ENCODE measurements at regions not wholly inside any gene's neighbourhood (a gene's known extent, or its start where the extent isn't known, plus 50 kb on each side); places are given as distances from the start of the nearest gene placed in this dataset.

- no peak for DNase-seq (ENCODE audit: low spot score)
Observed at GRCh38 chr13:109516186-109516585, 270.2 kb downstream of the IRS2 start.

GRCh38 chr13:109510013-109510412 is 276.4 kb downstream of the IRS2 start:
- no peak for DNase-seq (ENCODE audit: low spot score)

- no peak for DNase-seq (ENCODE audit: low spot score)
Observed at GRCh38 chr13:109509154-109509900, 277.1 kb downstream of the IRS2 start.

- no peak for DNase-seq (ENCODE audit: low spot score)
Observed at GRCh38 chr13:109500146-109500773, 286.1 kb downstream of the IRS2 start.

GRCh38 chr13:109497917-109498316 is 288.5 kb downstream of the IRS2 start:
- no peak for DNase-seq (ENCODE audit: low spot score)

- no peak for DNase-seq (ENCODE audit: low spot score)
Observed at GRCh38 chr13:109496216-109496615, 290.2 kb downstream of the IRS2 start.

GRCh38 chr13:109494925-109495369 is 291.4 kb downstream of the IRS2 start:
- no peak for DNase-seq (ENCODE audit: low spot score)

- no peak for DNase-seq (ENCODE audit: low spot score)
Observed at GRCh38 chr13:109485136-109485794, 301.1 kb downstream of the IRS2 start.

GRCh38 chr13:109483284-109483683 is 303.1 kb downstream of the IRS2 start:
- DNase-seq (ENCODE audit: low spot score), result no peak

- no peak for DNase-seq (ENCODE audit: low spot score)
Observed at GRCh38 chr13:109481040-109481439, 305.3 kb downstream of the IRS2 start.

GRCh38 chr13:109480011-109480955 is 306.1 kb downstream of the IRS2 start:
- no peak for DNase-seq (ENCODE audit: low spot score)

- DNase-seq (ENCODE audit: low spot score), result no peak
Observed at GRCh38 chr13:109479534-109479933, 306.8 kb downstream of the IRS2 start.

- DNase-seq (ENCODE audit: low spot score), result no peak
Observed at GRCh38 chr13:109476001-109476400, 310.4 kb downstream of the IRS2 start.

GRCh38 chr13:109468123-109468522 is 318.3 kb downstream of the IRS2 start:
- DNase-seq (ENCODE audit: low spot score), result no peak

GRCh38 chr13:109465148-109465547 is 321.2 kb downstream of the IRS2 start:
- DNase-seq (ENCODE audit: low spot score), result no peak

GRCh38 chr13:109454167-109454917 is 332.0 kb downstream of the IRS2 start:
- DNase-seq (ENCODE audit: low spot score), result no peak

- no peak for DNase-seq (ENCODE audit: low spot score)
Observed at GRCh38 chr13:109451726-109452125, 334.7 kb downstream of the IRS2 start.

- DNase-seq (ENCODE audit: low spot score), result no peak
Observed at GRCh38 chr13:109448629-109449028, 337.8 kb downstream of the IRS2 start.

GRCh38 chr13:109447667-109448066 is 338.7 kb downstream of the IRS2 start:
- no peak for DNase-seq (ENCODE audit: low spot score)

- no peak for DNase-seq (ENCODE audit: low spot score)
Observed at GRCh38 chr13:109440320-109440719, 346.1 kb downstream of the IRS2 start.

- DNase-seq (ENCODE audit: low spot score), result no peak
Observed at GRCh38 chr13:109439813-109440212, 346.6 kb downstream of the IRS2 start.

Measured in H4 (cell line).